ENCODE measurements at regions not wholly inside any gene's neighbourhood (a gene's known extent, or its start where the extent isn't known, plus 50 kb on each side); places are given as distances from the start of the nearest gene placed in this dataset.
"Not testable (repeated sequence)": the region's sequence is repeated elsewhere in the genome, so short reads cannot be mapped to it uniquely, and the experiment has no call there.

GRCh38 chr14:35987731-35988130 lies 161.6 kb downstream of the BRMS1L start:
- no peak for DNase-seq

- DNase-seq = no peak
These were observed 160.1 kb downstream of the BRMS1L start for GRCh38 chr14:35986219-35986573.

- DNase-seq = peak; percentile 5
These were observed 159.5 kb downstream of the BRMS1L start for GRCh38 chr14:35985474-35986218.

- no peak for DNase-seq
These were observed 153.4 kb downstream of the BRMS1L start for GRCh38 chr14:35979531-35979930.

- DNase-seq = no peak
These were observed 152.4 kb downstream of the BRMS1L start for GRCh38 chr14:35978561-35978960.

GRCh38 chr14:35975814-35976213 lies 149.7 kb downstream of the BRMS1L start:
- no peak for DNase-seq

- no peak for DNase-seq
These were observed 147.6 kb downstream of the BRMS1L start for GRCh38 chr14:35973770-35974169.

GRCh38 chr14:35971965-35972630 lies 146.0 kb downstream of the BRMS1L start:
- DNase-seq = no peak

GRCh38 chr14:35969310-35969709 lies 143.2 kb downstream of the BRMS1L start:
- DNase-seq = no peak

- no peak for DNase-seq
These were observed 139.3 kb downstream of the BRMS1L start for GRCh38 chr14:35965400-35965799.

- no peak for DNase-seq
These were observed 138.7 kb downstream of the BRMS1L start for GRCh38 chr14:35964697-35965286.

- peak; percentile 10 for DNase-seq
These were observed 137.1 kb downstream of the BRMS1L start for GRCh38 chr14:35963209-35963608.

GRCh38 chr14:35961697-35962274 lies 135.6 kb downstream of the BRMS1L start:
- no peak for DNase-seq

GRCh38 chr14:35959835-35960234 lies 133.7 kb downstream of the BRMS1L start:
- no peak for DNase-seq

GRCh38 chr14:35958499-35958898 lies 132.4 kb downstream of the BRMS1L start:
- DNase-seq = no peak

GRCh38 chr14:35956376-35957085 lies 130.4 kb downstream of the BRMS1L start:
- DNase-seq = no peak

GRCh38 chr14:35952584-35952983 lies 126.4 kb downstream of the BRMS1L start:
- no peak for DNase-seq

- DNase-seq = peak; percentile 9
These were observed 123.9 kb downstream of the BRMS1L start for GRCh38 chr14:35949920-35950513.

GRCh38 chr14:35947983-35948382 lies 121.8 kb downstream of the BRMS1L start:
- DNase-seq = not testable (repeated sequence)

- peak; percentile 2 for DNase-seq
These were observed 118.7 kb downstream of the BRMS1L start for GRCh38 chr14:35944847-35945246.

GRCh38 chr14:35940291-35940690 lies 114.2 kb downstream of the BRMS1L start:
- DNase-seq = no peak

- DNase-seq = no peak
These were observed 112.6 kb downstream of the BRMS1L start for GRCh38 chr14:35938770-35939169.

- no peak for DNase-seq
These were observed 108.4 kb downstream of the BRMS1L start for GRCh38 chr14:35934499-35934898.
